SH-SY5Y (cell line): ENCODE measurements at regions not wholly inside any gene's neighbourhood (a gene's known extent, or its start where the extent isn't known, plus 50 kb on each side); places are given as distances from the start of the nearest gene placed in this dataset.

Source experiments
- GATA2 ChIP-seq: IDR thresholded peaks from 2 replicates; pipeline ENCODE4 v1.6.1; 2011; ENCODE audit warnings: mild to moderate bottlenecking, low read depth, low read length
- GATA3 ChIP-seq: IDR thresholded peaks from 2 replicates; pipeline ENCODE4 v1.6.1; 2011; ENCODE audit warnings: low read depth, mild to moderate bottlenecking, low read length, moderate library complexity

DNA sequence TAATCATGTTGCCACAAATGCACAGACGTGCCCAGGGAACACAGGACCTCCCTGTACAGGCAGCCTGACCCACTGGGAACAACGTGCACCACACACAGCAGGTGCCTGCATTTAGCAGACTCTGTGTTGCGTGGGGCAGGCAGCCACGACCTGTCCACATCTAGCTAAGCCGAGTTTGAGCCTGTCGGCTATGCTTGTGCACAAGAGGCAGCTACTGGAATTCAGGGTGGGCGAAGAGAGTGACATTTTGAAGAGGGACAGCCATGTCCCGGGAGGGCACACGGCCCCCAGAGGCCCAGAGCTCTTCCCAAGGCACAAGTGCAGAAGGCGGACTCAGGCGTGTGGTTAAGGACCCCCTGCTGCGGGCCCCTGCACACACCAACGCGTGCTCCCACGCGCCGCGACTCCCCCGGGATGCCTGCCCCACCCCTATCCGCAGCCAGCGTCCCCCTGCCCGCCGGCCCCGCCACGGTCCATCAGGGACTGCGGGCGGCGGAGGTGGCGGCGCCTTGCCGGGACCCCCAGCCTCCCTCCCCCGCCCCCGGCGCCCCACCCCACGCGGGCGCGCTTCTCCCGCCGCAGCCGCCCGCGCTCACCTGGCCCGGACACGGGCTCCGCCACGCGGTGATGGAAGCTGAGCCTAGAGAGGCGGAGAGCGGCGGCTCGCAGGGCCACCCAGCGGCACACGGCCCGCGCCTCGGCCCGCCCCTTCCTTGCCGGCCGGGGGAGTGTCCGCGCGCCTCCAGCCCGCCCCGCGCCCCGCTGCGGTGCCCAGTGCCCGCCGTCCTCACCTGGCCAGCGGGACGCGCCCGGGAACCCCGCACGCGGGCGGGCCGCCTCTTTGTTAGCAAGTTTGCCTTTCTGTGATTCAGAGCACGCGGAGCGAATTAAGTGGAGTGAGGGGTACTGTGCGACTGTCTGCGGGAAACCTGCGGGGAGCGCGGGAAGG, 125.3 kb upstream of the PRMT8 start:
- no peak for TF ChIP-seq GATA3
- TF ChIP-seq GATA2, result no peak
